DND-41 (cell line): ENCODE measurements at regions not wholly inside any gene's neighbourhood (a gene's known extent, or its start where the extent isn't known, plus 50 kb on each side); places are given as distances from the start of the nearest gene placed in this dataset.

Experiments used
- EZH2 ChIP-seq: IDR thresholded peaks from 3 replicates; pipeline ENCODE4 v1.6.1; 2012; ENCODE audit warnings: borderline replicate concordance, low read depth, mild to moderate bottlenecking, moderate library complexity, low read length, inconsistent platforms; ENCODE audit not compliant: severe bottlenecking
- TF ChIP-seq, protein P1 (sequence below): IDR thresholded peaks from 2 replicates; pipeline ENCODE4 v1.5.1; 2012; ENCODE audit warnings: borderline replicate concordance, low read length, moderate library complexity, mild to moderate bottlenecking; ENCODE audit not compliant: poor library complexity, severe bottlenecking; ENCODE audit errors: extremely low read depth

DNA sequence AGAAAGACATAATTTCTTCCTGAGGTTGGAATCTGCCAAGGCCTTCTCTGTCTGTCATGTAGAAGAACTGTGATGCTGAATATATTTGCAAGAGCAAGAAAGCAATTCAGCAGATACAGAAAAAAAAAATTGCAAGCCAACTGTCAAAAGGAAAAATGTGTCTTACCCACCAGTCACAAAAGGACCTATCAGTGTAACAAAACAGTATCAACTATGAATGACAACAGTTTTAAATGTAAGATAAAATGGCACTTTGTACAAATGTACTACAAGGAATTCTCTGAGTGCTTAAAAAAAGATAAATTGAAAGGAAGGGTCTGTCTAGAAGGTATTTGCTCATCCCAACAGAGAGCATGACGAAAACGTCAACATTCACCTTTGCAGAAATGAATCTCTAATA lies 185.3 kb upstream of the TFAP2D start:
- TF ChIP-seq, protein P1, sequence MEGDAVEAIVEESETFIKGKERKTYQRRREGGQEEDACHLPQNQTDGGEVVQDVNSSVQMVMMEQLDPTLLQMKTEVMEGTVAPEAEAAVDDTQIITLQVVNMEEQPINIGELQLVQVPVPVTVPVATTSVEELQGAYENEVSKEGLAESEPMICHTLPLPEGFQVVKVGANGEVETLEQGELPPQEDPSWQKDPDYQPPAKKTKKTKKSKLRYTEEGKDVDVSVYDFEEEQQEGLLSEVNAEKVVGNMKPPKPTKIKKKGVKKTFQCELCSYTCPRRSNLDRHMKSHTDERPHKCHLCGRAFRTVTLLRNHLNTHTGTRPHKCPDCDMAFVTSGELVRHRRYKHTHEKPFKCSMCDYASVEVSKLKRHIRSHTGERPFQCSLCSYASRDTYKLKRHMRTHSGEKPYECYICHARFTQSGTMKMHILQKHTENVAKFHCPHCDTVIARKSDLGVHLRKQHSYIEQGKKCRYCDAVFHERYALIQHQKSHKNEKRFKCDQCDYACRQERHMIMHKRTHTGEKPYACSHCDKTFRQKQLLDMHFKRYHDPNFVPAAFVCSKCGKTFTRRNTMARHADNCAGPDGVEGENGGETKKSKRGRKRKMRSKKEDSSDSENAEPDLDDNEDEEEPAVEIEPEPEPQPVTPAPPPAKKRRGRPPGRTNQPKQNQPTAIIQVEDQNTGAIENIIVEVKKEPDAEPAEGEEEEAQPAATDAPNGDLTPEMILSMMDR = no peak
- no peak for TF ChIP-seq EZH2
